ENCODE measurements at regions not wholly inside any gene's neighbourhood (a gene's known extent, or its start where the extent isn't known, plus 50 kb on each side); places are given as distances from the start of the nearest gene placed in this dataset.

- H3K4me3 ChIP-seq (ENCODE audit: extremely low read depth in 1 of 4, insufficient read depth in 2 of 4, low read depth in 3 of 4, low read length in 4 of 4): no peak overlapping the region
- H3K79me2 ChIP-seq (ENCODE audit: control insufficient read depth in 1 of 2, insufficient read depth in 2 of 2, low read length in 2 of 2): no peaks in the 10 kb centered on the region
- H3K36me3 ChIP-seq (ENCODE audit: control insufficient read depth in 2 of 4, insufficient read depth in 4 of 4, low read length in 3 of 4): no peaks in the 10 kb centered on the region
- no peak overlapping the region for H3K56ac ChIP-seq (replicated peaks; ENCODE audit: insufficient read length, low read depth, low read length)
- H2AK5ac ChIP-seq (ENCODE audit: low read depth, low read length): no peak overlapping the region
- H2BK120ac ChIP-seq (replicated peaks; ENCODE audit: low read depth, low read length): no peak overlapping the region
- H3K9me3 ChIP-seq (ENCODE audit: insufficient read depth in 2 of 2, low read depth in 1 of 2, low read length in 1 of 2): peaks cover 0 to 14% of the 10 kb centered on the region in 2 experiments; a peak in 2 of 4 replicates
- H2AFZ ChIP-seq (ENCODE audit: low read length): no peak overlapping the region
- no peak overlapping the region for H3K14ac ChIP-seq (ENCODE audit: insufficient read length)
- no peaks in the 10 kb centered on the region for H3K79me1 ChIP-seq (ENCODE audit: low read depth, low read length)
- no peak overlapping the region for H4K8ac ChIP-seq (ENCODE audit: extremely low read depth, insufficient read depth, low read length)
- no peak overlapping the region for H3K9ac ChIP-seq (replicated peaks in 1 of 4; ENCODE audit: extremely low read depth in 1 of 4, low read depth in 3 of 4, low read length in 3 of 4)
- POLR2A ChIA-PET (ENCODE audit: partially characterized antibody): no interaction called here
- no peak for FAIRE-seq
- H3K4ac ChIP-seq (replicated peaks; ENCODE audit: insufficient read length, low read depth, low read length): no peak overlapping the region
- no peak overlapping the region for H2BK20ac ChIP-seq (ENCODE audit: low read length)
- H4K20me1 ChIP-seq (replicated peaks in 1 of 2; ENCODE audit: control insufficient read depth in 1 of 2, insufficient read depth in 2 of 2, low read length in 2 of 2): no peaks in the 10 kb centered on the region
- no peaks in the 10 kb centered on the region for H3K23me2 ChIP-seq (ENCODE audit: low read depth, low read length)
- no peak for TF ChIP-seq CEBPB (IDR thresholded peaks at IDR 0.05; ENCODE audit: low read depth, low read length)
- no peak for TF ChIP-seq EGR1 (IDR thresholded peaks at IDR 0.05; ENCODE audit: borderline replicate concordance, low read depth, low read length)
- no peak for TF ChIP-seq CHD2 (IDR thresholded peaks at IDR 0.05; ENCODE audit: low read length)
- no peak for TF ChIP-seq GTF2F1 (IDR thresholded peaks at IDR 0.05; ENCODE audit: borderline replicate concordance, low read depth, low read length)
- TF ChIP-seq SAP30 (IDR thresholded peaks at IDR 0.05; ENCODE audit: insufficient read depth, insufficient replicate concordance, low read length): no peak
- TF ChIP-seq POLR2AphosphoS5 (IDR thresholded peaks at IDR 0.05; ENCODE audit: low read depth, low read length): no peak
- TF ChIP-seq CREB1 (IDR thresholded peaks at IDR 0.05): no peak
- no peak for TF ChIP-seq USF2 (IDR thresholded peaks at IDR 0.05; ENCODE audit: low read length)
- TF ChIP-seq CBX5 (IDR thresholded peaks at IDR 0.05; ENCODE audit: low read depth, low read length): no peak
- TF ChIP-seq JUN (IDR thresholded peaks at IDR 0.05; ENCODE audit: low read depth, low read length): no peak
- no peak for TF ChIP-seq BACH1 (IDR thresholded peaks at IDR 0.05; ENCODE audit: low read length)
- no peak for TF ChIP-seq ASH2L (IDR thresholded peaks at IDR 0.05; ENCODE audit: low read length)
- H2BK15ac ChIP-seq (ENCODE audit: low read length): no peak overlapping the region
- no peaks in the 10 kb centered on the region for H3K27me3 ChIP-seq (replicated peaks in 1 of 4; ENCODE audit: control insufficient read depth in 3 of 4, extremely low read depth in 1 of 4, insufficient read depth in 3 of 4, low read length in 3 of 4)
- no peak overlapping the region for H4K5ac ChIP-seq (ENCODE audit: insufficient read length, low read depth, low read length)
- 88% methylated on average over 2 of the region's 2 CpGs; no CpG with 5 or more reads in 1 of the 2 experiments for WGBS, 2 experiments (ENCODE audit: extremely low coverage in 1 of 2, insufficient coverage in 1 of 2, insufficient read length in 1 of 2, insufficient replicate concordance in 2 of 2, low coverage in 1 of 2, low lambda C conversion rate in 2 of 2, missing lambda C conversion rate in 1 of 2)
- DNase-seq (ENCODE audit: low read depth in 1 of 2, low spot score in 2 of 2): no peak
- no peak overlapping the region for H3K27ac ChIP-seq (ENCODE audit: low read depth, low read length)
- H3K4me2 ChIP-seq (ENCODE audit: insufficient read depth in 1 of 2, low read depth in 2 of 2, low read length in 2 of 2): no peak overlapping the region
- no peaks in the 10 kb centered on the region for H3K4me1 ChIP-seq (replicated peaks in 1 of 4; ENCODE audit: control insufficient read depth in 3 of 4, insufficient read depth in 4 of 4, low read length in 3 of 4)
- no peak overlapping the region for H2BK5ac ChIP-seq (ENCODE audit: low read depth, low read length)
- H4K91ac ChIP-seq (replicated peaks; ENCODE audit: insufficient read length, low read length): no peak overlapping the region
- H3K18ac ChIP-seq (ENCODE audit: extremely low read depth, low read length): no peak overlapping the region
- no peak overlapping the region for H3K23ac ChIP-seq (ENCODE audit: insufficient read length)
- CTCF ChIA-PET (ENCODE audit: partially characterized antibody): no interaction called here
- no peak overlapping the region for H2BK12ac ChIP-seq (ENCODE audit: low read depth, low read length)
Observed at GRCh38 chr6:170198298-170198697, 92.6 kb downstream of the DLL1 start.

All from H1 (cell line).